ENCODE measurements at regions not wholly inside any gene's neighbourhood (a gene's known extent, or its start where the extent isn't known, plus 50 kb on each side); places are given as distances from the start of the nearest gene placed in this dataset.
"Not testable (repeated sequence)": the region's sequence is repeated elsewhere in the genome, so short reads cannot be mapped to it uniquely, and the experiment has no call there.

DNA sequence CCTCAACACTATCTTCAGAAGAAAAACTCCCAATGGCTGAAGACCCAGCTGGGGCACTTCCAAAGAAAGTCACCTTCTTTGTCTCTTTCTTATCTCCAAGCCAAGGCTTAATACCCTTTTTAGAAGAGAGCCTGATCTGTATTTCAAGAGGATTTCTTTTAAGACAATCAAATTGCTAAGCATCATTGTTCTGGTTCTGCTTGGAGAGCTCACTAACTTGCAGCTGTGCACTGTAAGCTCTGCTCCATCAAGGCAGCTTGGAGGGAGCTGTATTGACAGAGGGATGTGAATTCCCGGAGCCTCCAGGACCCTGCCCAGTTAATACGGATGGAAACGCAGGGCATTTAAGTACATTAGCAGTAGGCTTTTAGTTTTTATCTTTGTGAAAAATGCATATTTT, 253.1 kb downstream of the TDRD15 start:
- intact Hi-C loops (cut with DNase I) = no loop called here
- DNase-seq = no peak

DNA sequence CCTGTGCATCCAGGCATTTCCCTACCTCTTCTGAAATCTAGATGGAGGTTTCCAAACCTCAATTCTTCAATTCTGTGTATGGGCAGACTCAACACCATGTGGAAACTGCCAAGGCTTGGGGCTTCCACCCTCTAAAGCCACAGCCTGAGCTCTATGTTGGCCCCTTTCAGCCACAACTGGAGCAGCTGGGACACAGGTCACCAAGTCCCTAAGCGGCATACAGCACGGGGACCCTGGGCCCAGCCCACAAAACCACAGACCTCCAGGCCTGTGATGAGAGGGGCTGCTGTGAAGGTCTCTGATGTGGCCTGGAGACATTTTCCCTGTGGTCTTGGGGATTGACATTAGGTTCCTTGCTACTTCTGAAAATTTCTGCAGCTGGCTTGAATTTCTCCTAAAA, 255.4 kb downstream of the TDRD15 start:
- no peak for DNase-seq
- intact Hi-C loops (cut with DNase I) = no loop called here

GRCh38 chr2:21379668-21380067, 255.9 kb downstream of the TDRD15 start:
- intact Hi-C loops (cut with DNase I) = not testable (repeated sequence)

GRCh38 chr2:21381421-21381820, 257.7 kb downstream of the TDRD15 start:
- intact Hi-C loops (cut with DNase I) = no loop called here
- DNase-seq = no peak

More at GRCh38 chr2:21379668-21380067, 255.9 kb downstream of the TDRD15 start:
- DNase-seq = not testable (repeated sequence)

DNA sequence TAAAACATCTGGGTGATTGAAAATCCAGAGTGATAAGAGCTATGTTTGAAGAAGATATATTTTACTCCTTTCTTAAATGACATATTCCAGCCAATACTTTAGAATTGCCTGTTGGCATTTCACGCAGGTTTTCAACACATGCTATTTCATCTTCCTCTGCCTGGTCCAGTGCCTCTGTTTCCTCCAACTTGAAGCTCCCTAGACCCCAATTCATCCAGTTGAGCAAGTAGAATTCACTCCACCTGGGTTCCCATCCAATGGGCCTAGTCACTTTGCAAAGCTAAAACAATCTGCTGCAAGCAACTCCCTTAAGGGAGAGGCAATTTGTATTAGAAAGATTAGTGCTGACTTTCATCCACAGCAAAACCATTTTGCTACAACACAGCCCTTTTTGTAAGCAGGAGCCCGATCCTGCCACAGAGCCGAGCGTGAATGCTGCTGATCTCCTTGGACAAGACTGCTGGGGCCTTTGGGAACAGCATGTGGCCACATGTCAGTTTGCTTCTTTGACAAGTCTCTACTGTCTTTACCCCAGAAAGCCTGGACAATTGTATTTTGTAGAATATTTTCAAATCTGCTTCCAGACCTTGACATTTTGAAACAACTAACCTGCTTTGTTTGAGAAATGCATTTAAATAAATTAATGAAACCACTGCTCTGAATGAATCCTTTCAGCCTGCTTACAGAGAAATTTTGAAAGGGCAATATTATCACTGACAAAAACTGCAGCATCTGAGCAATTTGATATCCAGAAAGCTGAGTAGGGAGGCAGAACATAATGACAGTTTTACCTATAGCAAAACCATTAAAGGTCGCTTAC, 259.1 kb downstream of the TDRD15 start:
- DNase-seq = peak; percentile 38 to 96 (median 64)
- intact Hi-C loops (cut with DNase I) = no loop called here

DNA sequence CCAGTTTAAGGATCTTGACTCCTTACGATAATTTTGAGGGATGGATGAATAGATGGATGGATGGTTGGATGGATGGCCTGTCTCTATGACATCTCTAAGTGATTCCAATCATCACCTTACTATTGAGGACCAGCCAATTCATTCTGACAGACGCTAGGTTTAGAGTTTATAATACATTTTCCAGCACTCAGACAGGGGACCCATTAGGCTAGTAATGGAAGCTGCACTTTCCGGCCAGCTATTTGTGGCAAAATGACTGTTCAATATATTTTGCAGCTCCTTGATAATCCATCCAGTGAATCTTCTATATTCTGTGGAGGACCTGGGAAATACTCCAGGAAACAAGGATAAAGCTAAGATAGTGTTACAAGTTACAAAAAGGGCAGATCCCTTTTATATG, 262.9 kb downstream of the TDRD15 start:
- DNase-seq = no peak
- intact Hi-C loops (cut with DNase I) = no loop called here

- intact Hi-C loops (cut with DNase I) = no loop called here
- DNase-seq = no peak
These were observed 268.9 kb downstream of the TDRD15 start for GRCh38 chr2:21392649-21393048.

DNA sequence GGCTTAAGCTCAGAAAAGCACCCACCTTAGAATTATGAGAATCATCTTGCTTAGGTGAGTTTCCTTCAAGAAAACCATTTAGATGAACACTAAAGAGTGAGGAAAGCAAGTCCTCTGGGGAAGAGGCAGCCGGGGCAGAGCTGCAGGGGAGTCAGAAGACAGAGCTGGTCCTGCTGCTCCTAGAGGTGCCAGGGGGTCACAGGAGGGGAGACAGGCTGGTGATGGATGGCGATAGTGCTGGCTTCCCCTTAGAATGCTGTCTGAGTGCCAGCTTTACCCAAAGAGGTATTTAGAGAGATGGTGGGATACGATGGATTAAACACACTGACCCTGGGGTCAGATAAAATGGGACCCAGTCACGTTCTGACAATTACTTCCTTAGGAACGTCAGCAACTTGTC, 269.4 kb downstream of the TDRD15 start:
- intact Hi-C loops (cut with DNase I) = no loop called here
- DNase-seq = no peak

DNA sequence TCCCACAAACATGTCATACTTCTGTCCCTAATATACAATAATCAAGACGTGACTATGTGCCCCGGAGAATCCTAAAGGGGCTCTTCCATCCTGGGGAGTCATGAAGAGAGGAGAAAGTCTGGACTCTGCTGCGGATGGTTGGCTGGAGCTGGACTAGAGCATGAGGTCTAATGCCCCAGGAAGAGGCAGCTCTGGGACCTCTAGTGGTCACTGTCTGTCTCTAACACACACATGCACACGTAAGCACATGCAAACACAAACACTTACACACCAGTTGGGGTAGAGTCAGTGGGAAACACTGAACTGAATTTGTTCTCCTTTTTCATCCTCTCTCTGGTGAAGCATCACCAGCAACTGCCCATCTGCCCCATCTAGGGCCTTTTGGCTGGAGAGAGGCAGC, 271.6 kb downstream of the TDRD15 start:
- peak in 6 of 10 donors; percentile 14 to 88 (median 24) for DNase-seq
- intact Hi-C loops (cut with DNase I) = loop anchor here (5.0 kb wide), 2 partner anchors 68 to 218 kb away; no protein-coding TSS in a partner anchor

DNA sequence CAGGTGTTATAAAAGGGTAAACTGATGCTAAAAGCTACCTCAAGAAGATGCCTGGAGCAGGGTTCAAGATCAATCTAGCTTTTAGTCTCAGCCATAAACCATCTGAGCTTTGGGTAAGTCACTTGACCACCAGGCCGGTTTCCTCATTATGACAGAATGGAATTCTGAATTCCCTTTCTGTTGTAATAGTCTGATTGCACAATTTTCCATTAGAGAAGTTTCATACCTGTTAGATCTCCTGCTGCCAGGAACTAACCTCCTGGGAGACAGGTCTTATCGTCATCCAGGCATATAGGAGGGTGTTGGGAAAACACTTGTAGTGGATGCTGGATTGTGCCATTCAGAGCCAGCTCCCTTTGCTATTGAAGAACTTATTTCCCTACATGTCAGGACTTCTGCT, 272.5 kb downstream of the TDRD15 start:
- intact Hi-C loops (cut with DNase I) = loop anchor here (5.0 kb wide), 2 partner anchors 69 to 219 kb away; no protein-coding TSS in a partner anchor
- no peak for DNase-seq

GRCh38 chr2:21401022-21401698, 277.4 kb downstream of the TDRD15 start:
- no peak for DNase-seq
- intact Hi-C loops (cut with DNase I) = no loop called here

- no peak for DNase-seq
- intact Hi-C loops (cut with DNase I) = no loop called here
These were observed 280.4 kb downstream of the TDRD15 start for GRCh38 chr2:21404137-21404536.

DNA sequence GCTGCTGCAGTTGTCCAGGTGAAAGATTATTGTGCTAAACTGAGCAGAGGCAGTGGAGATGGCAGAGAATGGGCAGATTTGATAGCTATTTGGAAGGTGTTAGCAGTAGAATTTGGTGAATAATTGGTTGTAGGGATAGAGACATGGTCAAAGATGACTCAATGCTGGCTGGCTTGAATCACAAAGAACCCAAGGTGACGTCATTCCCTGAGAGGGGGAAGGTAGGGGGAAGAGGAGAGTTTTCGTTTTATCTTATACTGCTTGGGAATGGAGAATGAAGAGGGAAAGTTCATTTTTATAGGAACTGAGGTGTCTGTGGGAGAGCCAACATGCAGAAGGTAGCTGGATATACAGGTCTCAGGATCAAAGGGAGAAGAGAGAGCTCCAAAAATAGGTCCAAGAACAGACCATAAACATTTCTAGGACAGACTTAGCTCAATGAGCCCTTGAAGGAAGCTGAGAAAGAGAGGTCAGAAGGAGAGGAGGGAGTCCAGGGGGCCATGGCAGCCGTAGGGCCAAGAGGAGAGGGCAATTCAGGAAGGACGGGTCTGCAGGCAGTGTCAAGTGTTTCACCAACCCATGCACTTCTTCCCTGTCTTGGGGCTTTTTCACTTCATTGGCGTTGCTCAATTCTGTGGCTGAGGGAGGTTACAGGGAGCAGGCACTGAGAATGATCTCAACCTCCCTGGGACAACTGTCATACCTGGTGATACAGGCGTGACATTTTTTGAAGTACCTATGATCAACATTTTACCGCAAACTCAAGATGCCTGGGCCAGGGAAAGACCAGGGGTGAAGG, 281.3 kb downstream of the TDRD15 start:
- intact Hi-C loops (cut with DNase I) = no loop called here
- DNase-seq = no peak

- intact Hi-C loops (cut with DNase I) = no loop called here
- no peak for DNase-seq
These were observed 282.6 kb downstream of the TDRD15 start for GRCh38 chr2:21406386-21406785.

GRCh38 chr2:21406911-21407310, 283.1 kb downstream of the TDRD15 start:
- intact Hi-C loops (cut with DNase I) = no loop called here
- no peak for DNase-seq

DNA sequence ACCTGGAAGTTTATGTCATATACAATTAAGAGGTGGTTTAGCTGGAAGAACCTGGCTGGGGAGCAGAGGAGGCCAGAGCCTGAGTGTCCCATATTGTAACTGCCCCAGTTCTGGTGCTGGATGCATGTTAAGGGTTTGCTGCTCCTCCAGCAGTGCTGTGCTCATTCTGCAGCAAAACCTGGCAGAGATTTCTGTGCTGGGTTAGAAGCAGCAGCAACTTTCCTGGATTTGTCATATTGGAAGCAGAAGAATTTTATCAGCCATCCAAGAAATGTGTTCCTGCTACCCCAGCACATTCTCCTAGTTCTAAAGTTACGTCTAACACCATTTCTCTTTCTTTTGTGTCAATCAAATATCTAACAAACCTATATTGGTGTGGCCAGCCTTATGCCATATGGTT, 284.1 kb downstream of the TDRD15 start:
- DNase-seq = peak in 1 of 10 donors; percentile 16
- intact Hi-C loops (cut with DNase I) = no loop called here

DNA sequence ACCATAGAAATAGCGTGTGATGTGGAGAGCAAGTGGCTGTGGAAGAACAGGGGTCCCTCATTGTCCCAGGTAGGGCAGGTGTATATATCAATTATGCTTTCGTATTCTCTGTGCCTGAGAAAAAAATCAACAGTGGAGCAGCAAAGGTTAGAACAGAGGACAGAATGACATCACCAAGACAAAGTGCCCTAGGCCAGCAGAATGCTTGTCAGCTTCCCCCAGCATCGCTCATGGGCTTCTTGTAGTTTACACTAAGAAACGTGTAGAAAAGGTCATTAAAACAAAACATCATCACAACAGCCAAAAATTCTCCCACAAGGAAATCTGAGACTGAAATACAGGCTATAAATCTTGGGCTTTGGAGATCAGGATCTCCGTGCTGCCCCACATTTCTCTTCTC, 288.0 kb downstream of the TDRD15 start:
- intact Hi-C loops (cut with DNase I) = no loop called here
- no peak for DNase-seq

DNA sequence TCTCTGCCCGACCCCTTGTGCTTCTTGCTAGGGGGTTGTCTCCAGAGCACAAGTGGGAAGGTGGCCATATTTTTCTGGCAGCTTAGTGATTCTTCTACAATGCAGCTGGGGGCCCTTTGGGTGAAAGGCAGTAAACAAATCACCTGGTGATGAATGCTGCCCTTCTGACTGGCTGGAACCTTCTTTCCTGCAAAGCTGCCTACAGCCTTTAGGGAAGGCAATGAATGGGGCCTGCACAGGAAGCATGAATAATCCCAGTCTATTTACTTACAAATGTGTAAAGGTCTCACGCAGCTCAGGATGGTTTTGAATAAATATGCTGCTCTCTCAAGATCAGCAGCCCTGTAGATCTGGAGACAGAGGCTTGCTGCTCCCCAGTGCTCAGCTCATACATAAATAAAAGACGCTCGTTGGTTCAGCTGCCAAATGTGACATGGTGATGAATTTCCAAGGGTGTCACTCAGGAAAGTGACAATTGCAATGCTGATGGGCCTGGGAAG, 289.2 kb downstream of the TDRD15 start:
- DNase-seq = no peak
- intact Hi-C loops (cut with DNase I) = no loop called here

- DNase-seq = no peak
- intact Hi-C loops (cut with DNase I) = no loop called here
These were observed 291.5 kb downstream of the TDRD15 start for GRCh38 chr2:21415234-21415633.

GRCh38 chr2:21416226-21416625, 292.5 kb downstream of the TDRD15 start:
- no peak for DNase-seq
- intact Hi-C loops (cut with DNase I) = no loop called here

DNA sequence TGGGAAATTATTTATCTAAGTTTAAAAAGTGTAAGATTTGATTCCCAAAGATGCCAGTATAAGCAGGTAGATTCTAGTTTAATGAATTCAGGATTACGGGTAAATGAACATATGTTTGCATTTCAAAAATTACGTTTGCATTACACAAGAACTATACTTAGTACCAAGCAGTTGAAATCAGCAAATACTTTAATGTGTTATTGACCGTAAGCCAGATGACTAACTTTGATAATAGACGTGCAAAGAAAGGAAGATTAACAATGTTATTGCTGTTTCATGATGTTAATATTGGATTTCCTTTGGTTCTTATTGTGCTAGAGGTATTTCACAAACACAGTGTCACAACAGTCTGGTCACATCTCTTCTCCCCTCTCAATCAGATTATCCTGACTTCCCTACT, 294.7 kb downstream of the TDRD15 start:
- intact Hi-C loops (cut with DNase I) = no loop called here
- DNase-seq = no peak

Data from posterior cingulate gyrus (tissue), 11 donors.